ENCODE measurements at regions not wholly inside any gene's neighbourhood (a gene's known extent, or its start where the extent isn't known, plus 50 kb on each side); places are given as distances from the start of the nearest gene placed in this dataset.

- TF ChIP-seq EZH2 (IDR thresholded peaks at IDR 0.05) (no peak), POLR2AphosphoS5 (IDR thresholded peaks at IDR 0.05; ENCODE audit: borderline replicate concordance, low read depth, low read length) (no peak)
Observed at GRCh38 chr9:129456549-129457324, 164.2 kb downstream of the C9orf50 start.
